ENCODE measurements at regions not wholly inside any gene's neighbourhood (a gene's known extent, or its start where the extent isn't known, plus 50 kb on each side); places are given as distances from the start of the nearest gene placed in this dataset.

DNA sequence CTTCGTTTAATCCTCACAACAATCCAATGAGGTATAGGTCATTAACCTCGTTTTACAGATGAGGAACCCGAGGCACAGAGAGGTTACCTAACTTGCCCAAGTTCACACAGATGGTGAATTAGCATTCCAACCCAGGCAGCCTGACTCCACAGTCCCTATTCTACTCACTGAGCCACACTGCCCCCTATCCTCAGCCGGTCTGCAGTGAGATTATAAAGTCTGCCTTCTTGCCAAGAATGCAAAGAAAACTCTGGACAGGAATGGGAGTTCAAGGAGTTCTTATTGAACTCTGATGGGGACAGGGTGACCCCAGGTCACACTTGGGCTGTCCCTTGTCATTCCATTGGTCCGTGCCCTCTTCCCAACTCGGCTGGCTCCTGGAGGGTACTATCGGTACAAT is 94.0 kb upstream of the KCNK12 start:
- TF ChIP-seq POLR2A (IDR thresholded peaks at IDR 0.05) = no peak
- TF ChIP-seq, protein P1, sequence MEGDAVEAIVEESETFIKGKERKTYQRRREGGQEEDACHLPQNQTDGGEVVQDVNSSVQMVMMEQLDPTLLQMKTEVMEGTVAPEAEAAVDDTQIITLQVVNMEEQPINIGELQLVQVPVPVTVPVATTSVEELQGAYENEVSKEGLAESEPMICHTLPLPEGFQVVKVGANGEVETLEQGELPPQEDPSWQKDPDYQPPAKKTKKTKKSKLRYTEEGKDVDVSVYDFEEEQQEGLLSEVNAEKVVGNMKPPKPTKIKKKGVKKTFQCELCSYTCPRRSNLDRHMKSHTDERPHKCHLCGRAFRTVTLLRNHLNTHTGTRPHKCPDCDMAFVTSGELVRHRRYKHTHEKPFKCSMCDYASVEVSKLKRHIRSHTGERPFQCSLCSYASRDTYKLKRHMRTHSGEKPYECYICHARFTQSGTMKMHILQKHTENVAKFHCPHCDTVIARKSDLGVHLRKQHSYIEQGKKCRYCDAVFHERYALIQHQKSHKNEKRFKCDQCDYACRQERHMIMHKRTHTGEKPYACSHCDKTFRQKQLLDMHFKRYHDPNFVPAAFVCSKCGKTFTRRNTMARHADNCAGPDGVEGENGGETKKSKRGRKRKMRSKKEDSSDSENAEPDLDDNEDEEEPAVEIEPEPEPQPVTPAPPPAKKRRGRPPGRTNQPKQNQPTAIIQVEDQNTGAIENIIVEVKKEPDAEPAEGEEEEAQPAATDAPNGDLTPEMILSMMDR (IDR thresholded peaks at IDR 0.05) = no peak
- no peak for TF ChIP-seq EP300 (IDR thresholded peaks at IDR 0.05)
